Limb (tissue), 2 donors: ENCODE measurements at regions not wholly inside any gene's neighbourhood (a gene's known extent, or its start where the extent isn't known, plus 50 kb on each side); places are given as distances from the start of the nearest gene placed in this dataset.
"Not testable (repeated sequence)": the region's sequence is repeated elsewhere in the genome, so short reads cannot be mapped to it uniquely, and the experiment has no call there.

Source experiments
- DNase-seq, 2 donors: peaks; one replicate each; pipeline ENCODE4 v3.0.0-alpha.2; 2016; ENCODE audit errors: extremely low spot score in 2 of 2

DNA sequence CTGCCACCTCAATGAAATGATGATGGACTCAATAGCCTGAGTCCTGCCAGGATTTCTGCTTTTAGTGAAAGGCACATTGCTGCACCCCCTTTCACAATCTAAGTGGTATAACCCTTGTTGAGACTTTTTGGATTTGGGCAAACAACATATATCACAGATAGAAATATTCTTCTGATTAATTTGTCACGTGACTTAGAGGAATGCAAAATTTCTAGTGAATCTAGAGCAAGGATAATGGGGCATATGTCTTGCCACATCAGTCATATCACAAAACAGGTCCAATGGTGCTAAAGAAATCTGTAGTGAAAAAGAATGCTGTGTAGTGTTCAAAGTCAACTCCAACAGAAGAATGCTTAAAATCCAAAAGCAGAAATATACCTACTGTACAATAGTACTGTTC lies 1386.3 kb downstream of the LRFN5 start:
- no peak for DNase-seq

DNA sequence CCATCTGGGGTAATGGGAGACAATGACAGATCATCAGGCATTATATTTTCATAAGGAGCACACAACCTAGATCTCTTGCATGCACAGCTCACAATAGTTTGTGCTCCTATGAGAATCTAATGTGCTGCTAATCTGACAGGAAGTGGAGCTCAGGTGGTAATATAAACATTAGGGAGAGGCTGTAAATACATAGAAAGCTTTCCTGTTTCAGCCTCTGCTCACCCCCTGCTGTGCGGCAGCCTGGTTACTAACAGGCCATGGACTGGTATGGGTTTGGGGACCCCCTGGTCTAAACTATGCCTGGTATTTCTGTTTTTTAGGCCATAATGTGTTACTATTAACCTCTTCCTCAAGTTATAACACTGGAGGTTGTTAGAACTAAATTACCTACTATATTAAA lies 1373.7 kb downstream of the LRFN5 start:
- DNase-seq = no peak

- DNase-seq = not testable (repeated sequence)
Observed at GRCh38 chr14:42973171-42973570, 1366.5 kb downstream of the LRFN5 start.

GRCh38 chr14:42965512-42965911 lies 1358.8 kb downstream of the LRFN5 start:
- no peak for DNase-seq

- no peak for DNase-seq
Observed at GRCh38 chr14:42961509-42961908, 1354.8 kb downstream of the LRFN5 start.

DNA sequence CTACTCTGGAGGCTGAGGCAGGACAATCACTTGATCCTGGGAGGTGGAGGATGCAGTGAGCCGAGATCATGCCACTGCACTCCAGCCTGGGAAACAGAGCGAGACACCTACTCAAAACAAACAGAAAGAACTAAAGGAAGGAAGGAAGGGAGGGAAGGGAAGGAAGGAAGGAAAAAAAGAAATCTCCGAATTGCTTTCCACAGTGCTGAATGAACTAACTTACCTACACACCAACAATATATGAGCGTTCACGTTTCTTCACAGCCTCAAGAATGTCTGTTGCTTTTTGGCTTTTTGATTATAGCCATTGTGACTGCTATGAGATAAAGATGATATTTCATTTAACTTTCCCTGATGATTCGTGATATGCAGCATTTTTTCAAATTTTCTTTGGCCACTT lies 1343.7 kb downstream of the LRFN5 start:
- DNase-seq = no peak

GRCh38 chr14:42947991-42948390 lies 1341.3 kb downstream of the LRFN5 start:
- DNase-seq = no peak

DNA sequence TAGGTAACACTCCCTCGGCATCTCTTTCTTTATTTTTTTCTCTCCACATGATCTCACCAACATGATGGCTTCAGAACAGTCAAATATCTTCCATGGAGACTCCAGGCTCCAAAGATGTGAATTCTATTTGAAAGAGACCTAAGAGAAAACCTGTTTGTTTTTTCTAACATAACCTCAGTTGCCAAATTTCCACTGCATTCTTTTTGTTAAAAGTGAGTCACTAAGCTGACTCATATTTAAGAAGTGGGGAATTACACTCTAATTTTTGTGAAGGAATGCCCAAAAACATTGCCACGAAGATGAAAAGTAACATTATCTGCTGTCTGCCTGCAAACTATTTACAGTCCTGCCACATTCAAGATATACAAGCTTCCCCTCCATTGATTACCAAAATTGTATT lies 1337.6 kb downstream of the LRFN5 start:
- DNase-seq = no peak

GRCh38 chr14:42931308-42931707 lies 1324.6 kb downstream of the LRFN5 start:
- no peak for DNase-seq

DNA sequence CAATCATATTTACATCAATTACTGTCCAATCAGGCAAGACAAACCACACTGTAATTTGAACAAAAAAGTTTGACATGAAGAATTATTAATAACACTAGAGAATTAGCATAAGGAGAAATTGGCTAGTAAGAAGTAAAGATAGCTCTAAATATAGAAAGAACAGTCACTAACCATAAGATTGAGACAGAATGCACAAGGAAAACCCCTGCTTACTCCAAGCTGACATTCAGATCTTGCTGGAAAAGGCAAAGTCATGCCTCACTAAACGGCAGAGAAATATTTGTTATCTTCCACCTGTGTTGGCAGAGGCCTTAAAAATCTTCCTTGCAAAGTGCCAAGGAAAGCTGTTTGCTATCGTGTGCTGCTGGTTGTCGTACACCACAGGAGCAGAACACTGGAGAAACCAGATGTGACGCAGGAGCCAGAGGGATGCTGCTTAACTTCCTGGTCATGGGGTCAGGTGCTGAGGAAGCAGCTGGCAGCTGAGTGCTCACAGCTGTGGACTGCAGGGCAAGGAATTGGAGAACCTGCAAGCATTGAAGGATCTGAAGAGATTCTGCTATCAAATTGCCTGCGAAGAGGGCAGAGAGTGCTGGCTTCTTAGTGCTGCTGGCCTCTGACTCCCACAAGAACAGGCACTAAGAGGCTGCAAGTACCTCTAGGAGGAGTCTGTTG lies 1323.3 kb downstream of the LRFN5 start:
- DNase-seq = peak; percentile 5 to 34

GRCh38 chr14:42927313-42927712 lies 1320.6 kb downstream of the LRFN5 start:
- no peak for DNase-seq

- no peak for DNase-seq
Observed at GRCh38 chr14:42921901-42922300, 1315.2 kb downstream of the LRFN5 start.

DNA sequence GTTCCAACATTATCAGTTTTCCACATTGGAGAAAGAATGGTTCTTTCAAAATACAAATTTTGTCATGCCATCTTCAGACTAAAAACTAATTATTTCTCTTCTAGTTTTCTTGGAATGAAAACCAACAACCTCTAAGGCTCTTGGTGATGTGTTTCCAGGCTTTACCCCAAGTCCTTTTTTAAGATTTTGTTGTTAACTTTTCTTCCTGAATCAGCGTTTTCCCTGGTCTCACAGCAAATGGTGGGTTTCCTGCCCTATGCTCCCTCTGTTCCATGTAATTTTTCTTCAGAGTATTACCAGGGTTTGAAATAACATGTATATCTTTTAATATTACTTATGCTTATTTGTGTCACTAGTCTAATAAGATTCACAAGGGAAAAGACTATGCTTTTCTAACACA lies 1311.9 kb downstream of the LRFN5 start:
- DNase-seq = no peak

DNA sequence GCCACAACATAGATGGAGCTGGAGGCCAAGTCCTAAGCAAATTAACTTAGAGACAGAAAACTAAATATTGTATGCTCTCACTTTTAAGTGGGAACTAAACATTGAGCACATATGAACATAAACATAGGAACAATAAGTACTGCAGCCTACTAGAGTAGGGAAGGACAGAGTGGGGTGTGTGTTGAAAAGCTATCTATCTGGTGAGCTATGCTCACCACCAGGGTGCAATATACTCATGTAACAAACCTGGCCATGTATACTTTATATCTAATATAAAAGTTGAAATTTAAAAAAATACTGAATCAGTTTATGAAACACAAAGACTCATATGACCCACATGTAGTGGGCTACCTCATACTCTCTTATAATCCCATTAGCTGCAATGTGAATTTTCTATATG lies 1305.0 kb downstream of the LRFN5 start:
- no peak for DNase-seq

GRCh38 chr14:42909659-42910058 lies 1303.0 kb downstream of the LRFN5 start:
- DNase-seq = no peak

- DNase-seq = no peak
Observed at GRCh38 chr14:42893183-42893582, 1286.5 kb downstream of the LRFN5 start.

GRCh38 chr14:42884100-42884499 lies 1277.4 kb downstream of the LRFN5 start:
- no peak for DNase-seq

DNA sequence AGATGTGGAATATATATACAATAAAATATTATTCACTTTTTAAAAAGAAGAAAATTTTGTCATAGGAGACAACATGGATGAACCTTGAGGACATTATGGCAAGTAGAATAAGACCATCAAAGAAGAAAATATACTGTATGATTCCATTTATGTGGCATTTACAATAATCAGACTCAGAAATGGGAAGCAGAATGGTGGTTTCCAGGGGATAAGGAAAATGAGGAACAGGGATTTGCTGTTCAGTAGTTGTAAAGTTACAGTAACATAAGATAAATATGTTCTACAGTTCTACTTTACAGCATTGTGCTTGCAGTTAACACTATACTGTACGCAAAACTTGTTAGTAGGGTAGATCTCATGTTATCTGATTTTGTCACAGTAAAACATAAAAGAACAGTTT lies 1271.0 kb downstream of the LRFN5 start:
- DNase-seq = no peak

- no peak for DNase-seq
Observed at GRCh38 chr14:42872786-42873185, 1266.1 kb downstream of the LRFN5 start.

GRCh38 chr14:42869681-42870080 lies 1263.0 kb downstream of the LRFN5 start:
- DNase-seq = no peak

DNA sequence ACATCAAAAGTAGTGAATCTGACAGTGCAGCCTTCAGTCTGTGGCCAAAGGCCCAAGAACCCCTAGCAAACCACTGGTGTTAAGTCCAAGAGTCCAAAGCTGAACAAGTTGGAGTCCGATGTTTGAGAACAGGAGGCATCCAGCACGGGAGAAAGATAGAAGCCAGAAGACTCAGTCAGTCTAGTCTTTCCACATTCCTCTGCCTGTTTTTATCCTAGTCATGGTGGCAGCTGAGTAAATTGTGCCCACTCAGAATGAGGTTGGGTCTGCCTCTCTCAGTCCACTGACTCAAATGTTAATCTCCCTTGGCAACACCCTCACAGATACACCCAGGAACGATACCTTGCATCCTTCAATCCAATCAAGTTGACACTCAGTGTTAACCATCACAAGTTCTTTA lies 1255.4 kb downstream of the LRFN5 start:
- no peak for DNase-seq

DNA sequence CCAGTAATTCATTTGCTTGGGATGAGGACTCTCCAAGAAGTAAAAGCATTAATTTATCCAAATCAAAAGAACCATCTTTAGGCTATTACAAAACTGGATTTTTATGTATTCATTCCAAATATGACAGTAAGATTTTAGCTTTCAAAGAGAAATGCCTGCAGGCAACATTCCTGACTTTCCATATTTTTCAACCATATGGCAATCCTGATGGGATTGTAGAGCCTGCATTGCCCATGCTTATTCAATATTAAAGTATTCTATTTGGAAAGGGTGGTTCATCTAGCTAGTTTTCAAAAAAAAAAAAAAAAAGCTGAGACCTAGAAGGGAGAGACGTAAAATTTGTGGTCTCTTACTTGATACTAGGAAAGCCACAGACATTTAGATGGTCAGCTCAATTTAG lies 1253.7 kb downstream of the LRFN5 start:
- no peak for DNase-seq

DNA sequence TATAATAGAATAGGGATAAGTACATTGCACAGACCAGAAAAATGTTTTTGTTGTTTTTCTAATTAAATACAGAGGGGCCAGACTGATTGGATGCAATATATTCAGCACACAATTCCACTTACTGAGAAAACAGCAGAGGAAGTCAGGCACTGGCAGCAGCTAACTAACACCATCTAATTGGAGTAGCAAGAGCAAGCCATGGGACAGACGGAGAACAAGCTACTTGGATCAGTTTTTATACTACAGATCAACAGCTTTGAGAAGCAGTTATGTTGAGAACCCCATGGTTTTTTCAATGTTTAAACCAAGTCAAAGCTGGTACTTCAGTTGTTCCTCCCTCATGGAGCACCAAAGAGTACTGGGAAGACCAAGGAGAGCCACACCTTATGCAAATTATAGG lies 1249.4 kb downstream of the LRFN5 start:
- no peak for DNase-seq

- DNase-seq = peak in 1 of 2 donors; percentile 24
Observed at GRCh38 chr14:42855085-42855484, 1248.4 kb downstream of the LRFN5 start.
